HG03571 (cell line): ENCODE measurements at regions not wholly inside any gene's neighbourhood (a gene's known extent, or its start where the extent isn't known, plus 50 kb on each side); places are given as distances from the start of the nearest gene placed in this dataset.

Source experiments
- ATAC-seq: cut with Tn5 transposase; IDR thresholded peaks from one replicate; pipeline ENCODE4 v1.9.1; 2021; ENCODE audit not compliant: unreplicated experiment

DNA sequence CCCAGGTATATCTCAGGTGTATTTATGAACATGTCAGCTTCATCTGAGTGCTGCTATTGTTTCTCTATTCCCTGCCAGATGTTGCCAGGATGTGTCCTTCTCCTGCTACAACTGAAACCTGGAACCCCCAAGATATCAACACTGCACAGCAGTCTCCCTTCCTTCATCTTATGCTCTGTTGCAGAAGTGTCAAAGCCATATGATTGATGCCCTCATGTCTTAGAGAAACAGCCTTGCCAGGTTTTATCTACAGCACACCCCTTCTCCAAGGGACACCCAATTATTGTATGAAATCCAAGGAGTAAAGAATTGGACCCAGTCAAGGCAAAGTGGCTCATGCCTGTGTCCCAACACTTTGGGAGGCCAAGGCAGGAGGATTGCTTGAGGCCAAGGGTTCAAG lies 60.5 kb upstream of the GHITM start:
- no peak for ATAC-seq

DNA sequence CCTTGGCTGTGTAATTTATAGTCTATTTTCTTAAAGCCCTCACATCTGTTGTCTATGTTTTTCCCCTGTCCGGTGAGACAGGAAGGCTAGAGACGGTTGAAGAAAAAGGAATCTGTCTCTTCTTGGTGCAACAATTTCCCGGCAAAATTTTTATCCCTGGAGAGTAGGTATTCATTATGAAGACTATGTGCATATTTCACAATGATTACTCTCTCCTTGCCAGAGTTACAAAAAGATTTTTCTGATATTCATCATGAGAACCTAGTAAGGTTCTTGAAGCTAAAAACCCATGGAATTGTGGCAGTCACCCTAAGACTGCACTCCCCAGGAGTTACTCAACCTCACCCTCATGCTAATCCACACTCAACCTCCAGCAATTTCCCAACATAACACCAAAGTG lies 55.0 kb upstream of the GHITM start:
- ATAC-seq: no peak

DNA sequence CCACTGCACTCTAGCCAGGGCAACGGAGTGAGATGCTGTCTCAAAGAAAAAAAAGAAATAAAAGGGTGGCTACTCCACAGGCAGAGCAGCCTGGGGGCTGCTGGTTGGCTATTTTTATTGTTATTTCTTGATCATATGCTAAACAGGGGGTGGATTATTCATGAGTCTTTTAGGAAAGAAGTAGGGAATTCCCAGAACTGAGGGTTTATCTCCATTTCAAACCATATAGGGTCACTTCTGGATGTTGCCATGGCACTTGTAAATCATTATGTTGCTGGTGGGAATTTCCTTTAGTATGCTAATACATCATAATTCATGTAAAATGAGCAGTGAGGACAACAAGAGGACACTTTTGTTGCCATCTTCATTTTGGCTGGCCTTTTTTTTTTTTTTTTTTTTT lies 52.1 kb upstream of the GHITM start:
- no peak for ATAC-seq

DNA sequence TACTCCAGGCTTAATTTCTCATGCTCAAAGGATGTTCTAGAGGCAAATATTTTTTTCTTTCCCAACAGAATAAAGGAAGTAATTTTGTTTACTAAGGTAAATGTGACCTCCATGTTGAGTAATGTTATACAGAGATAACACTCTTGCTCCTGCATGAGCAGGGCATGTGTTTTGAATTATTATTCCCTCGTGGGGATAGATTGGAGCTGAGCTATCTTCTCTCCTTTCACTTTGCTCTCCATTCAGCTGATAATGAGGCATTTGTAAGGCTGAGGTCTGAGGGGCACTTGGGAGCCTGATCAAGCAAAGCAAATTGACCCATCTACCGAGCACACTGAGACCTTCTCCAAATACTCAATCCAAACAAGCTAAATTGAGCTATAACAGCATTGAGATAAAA lies 50.7 kb upstream of the GHITM start:
- ATAC-seq: no peak

DNA sequence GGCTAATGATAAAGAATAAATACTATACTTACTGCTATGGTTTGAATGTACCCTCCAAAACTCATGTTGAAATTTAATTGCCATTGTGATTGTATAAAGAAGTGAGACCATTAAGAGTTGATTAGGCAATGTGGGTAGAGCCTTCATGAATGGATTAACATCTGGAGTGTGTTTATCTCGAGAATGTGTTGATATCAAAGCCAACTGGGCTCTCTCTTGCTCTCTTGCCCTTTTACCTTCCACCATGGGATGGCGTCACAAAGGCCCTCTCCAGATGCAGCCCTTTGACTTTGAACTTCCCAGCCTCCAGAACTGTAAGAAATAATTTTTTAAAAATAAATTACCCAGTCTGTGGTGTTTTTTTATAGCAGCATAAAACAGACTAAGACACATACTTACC lies 50.1 kb upstream of the GHITM start:
- ATAC-seq: no peak
